Breast epithelium (tissue), 3 donors: ENCODE measurements at regions not wholly inside any gene's neighbourhood (a gene's known extent, or its start where the extent isn't known, plus 50 kb on each side); places are given as distances from the start of the nearest gene placed in this dataset.

ENCODE experiments used
- CTCF ChIP-seq, 3 donors: fragments of 450-650 bp; IDR thresholded peaks; one replicate each; pipeline ENCODE4 v1.5.1; 2016 to 2017; ENCODE audit warnings: antibody characterized with exemption in 3 of 3, mild to moderate bottlenecking in 3 of 3, moderate library complexity in 3 of 3
- POLR2A ChIP-seq: fragments of 450-650 bp; IDR thresholded peaks from one replicate; pipeline ENCODE4 v1.6.1; 2016; ENCODE audit warnings: antibody characterized with exemption, mild to moderate bottlenecking, moderate library complexity

- TF ChIP-seq POLR2A, result no peak
- TF ChIP-seq CTCF (IDR thresholded peaks at IDR 0.05), result no peak
These were observed 73.3 kb upstream of the NT5C1B start for GRCh38 chr2:18662689-18663088.
